ENCODE measurements at regions not wholly inside any gene's neighbourhood (a gene's known extent, or its start where the extent isn't known, plus 50 kb on each side); places are given as distances from the start of the nearest gene placed in this dataset.

- H3K4me3 ChIP-seq, result no peak overlapping the region
- no peaks in the 10 kb centered on the region for H3K36me3 ChIP-seq (ENCODE audit: control insufficient read depth in 2 of 2, insufficient read depth in 2 of 2, low read length in 1 of 2)
- intact Hi-C loops (cut with micrococcal nuclease; ENCODE audit: unreplicated experiment) (no loop called here), in situ Hi-C loops (cut with MboI) (no loop called here)
- ATAC-seq, result no peak
- WGBS (ENCODE audit: insufficient coverage, insufficient replicate concordance, low lambda C conversion rate, missing lambda C conversion rate), result 58% methylated on average over 7 of the region's 7 CpGs
- no peaks in the 10 kb centered on the region for H4K20me1 ChIP-seq (ENCODE audit: control insufficient read depth, insufficient read depth)
- no peak overlapping the region for H3K9ac ChIP-seq (ENCODE audit: control insufficient read depth, insufficient read depth, low read length)
- no TSS peak for BruUV-seq (replicated peaks)
- no peak overlapping the region for H3K4me2 ChIP-seq (ENCODE audit: control insufficient read depth, insufficient read depth)
- FAIRE-seq, result no peak
- ChIA-PET CTCF (no interaction called here), SMC1A (ENCODE audit: uncharacterized antibody, unreplicated experiment) (no interaction called here), POLR2A (no interaction called here), RAD21 (ENCODE audit: unreplicated experiment) (no interaction called here)
- no peaks in the 10 kb centered on the region for H3K4me1 ChIP-seq (ENCODE audit: control insufficient read depth, insufficient read depth, low read length)
- H2AFZ ChIP-seq (ENCODE audit: control insufficient read depth, low read depth, low read length), result no peak overlapping the region
- no peak for DNase-seq (ENCODE audit: low read depth, low spot score)
- H3K27ac ChIP-seq (ENCODE audit: control insufficient read depth, insufficient read depth), result no peak overlapping the region
- H3K9me3 ChIP-seq (replicated peaks; ENCODE audit: control insufficient read depth, insufficient read depth, low read length), result no peaks in the 10 kb centered on the region; the same call in 2 of the 3 replicates
- H3K79me2 ChIP-seq (ENCODE audit: control insufficient read depth, insufficient read depth, low read length), result no peaks in the 10 kb centered on the region
- H3K27me3 ChIP-seq (replicated peaks in 1 of 2; ENCODE audit: control insufficient read depth in 2 of 2, insufficient read depth in 2 of 2, low read length in 1 of 2), result no peaks in the 10 kb centered on the region; a peak in 1 of 4 replicates
- no peak for TF ChIP-seq KLF5 (IDR thresholded peaks at IDR 0.05; ENCODE audit: partially characterized antibody)
- TF ChIP-seq ZBED1 (IDR thresholded peaks at IDR 0.05; ENCODE audit: borderline replicate concordance), result no peak
- TF ChIP-seq PAX8 (IDR thresholded peaks at IDR 0.05), result no peak
- TF ChIP-seq POLR2A (IDR thresholded peaks at IDR 0.05; ENCODE audit: low read depth, low read length), result no peak
- TF ChIP-seq POLR2AphosphoS5 (IDR thresholded peaks at IDR 0.05; ENCODE audit: low read length), result no peak
- TF ChIP-seq TCF7 (IDR thresholded peaks at IDR 0.05; ENCODE audit: borderline replicate concordance), result no peak
- no peak for TF ChIP-seq EGR1 (IDR thresholded peaks at IDR 0.05; ENCODE audit: borderline replicate concordance in 1 of 2, low read depth in 2 of 2, low read length in 2 of 2)
- no peak for TF ChIP-seq ZNF274 (IDR thresholded peaks at IDR 0.05; ENCODE audit: insufficient read depth, insufficient read length)
- TF ChIP-seq NBN (IDR thresholded peaks at IDR 0.05), result no peak
- TF ChIP-seq, protein P1, sequence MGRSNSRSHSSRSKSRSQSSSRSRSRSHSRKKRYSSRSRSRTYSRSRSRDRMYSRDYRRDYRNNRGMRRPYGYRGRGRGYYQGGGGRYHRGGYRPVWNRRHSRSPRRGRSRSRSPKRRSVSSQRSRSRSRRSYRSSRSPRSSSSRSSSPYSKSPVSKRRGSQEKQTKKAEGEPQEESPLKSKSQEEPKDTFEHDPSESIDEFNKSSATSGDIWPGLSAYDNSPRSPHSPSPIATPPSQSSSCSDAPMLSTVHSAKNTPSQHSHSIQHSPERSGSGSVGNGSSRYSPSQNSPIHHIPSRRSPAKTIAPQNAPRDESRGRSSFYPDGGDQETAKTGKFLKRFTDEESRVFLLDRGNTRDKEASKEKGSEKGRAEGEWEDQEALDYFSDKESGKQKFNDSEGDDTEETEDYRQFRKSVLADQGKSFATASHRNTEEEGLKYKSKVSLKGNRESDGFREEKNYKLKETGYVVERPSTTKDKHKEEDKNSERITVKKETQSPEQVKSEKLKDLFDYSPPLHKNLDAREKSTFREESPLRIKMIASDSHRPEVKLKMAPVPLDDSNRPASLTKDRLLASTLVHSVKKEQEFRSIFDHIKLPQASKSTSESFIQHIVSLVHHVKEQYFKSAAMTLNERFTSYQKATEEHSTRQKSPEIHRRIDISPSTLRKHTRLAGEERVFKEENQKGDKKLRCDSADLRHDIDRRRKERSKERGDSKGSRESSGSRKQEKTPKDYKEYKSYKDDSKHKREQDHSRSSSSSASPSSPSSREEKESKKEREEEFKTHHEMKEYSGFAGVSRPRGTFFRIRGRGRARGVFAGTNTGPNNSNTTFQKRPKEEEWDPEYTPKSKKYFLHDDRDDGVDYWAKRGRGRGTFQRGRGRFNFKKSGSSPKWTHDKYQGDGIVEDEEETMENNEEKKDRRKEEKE (IDR thresholded peaks at IDR 0.05), result no peak
- TF ChIP-seq TCF12 (IDR thresholded peaks at IDR 0.05; ENCODE audit: low read depth, low read length), result no peak
- TF ChIP-seq E4F1 (IDR thresholded peaks at IDR 0.05; ENCODE audit: borderline replicate concordance, partially characterized antibody), result no peak
- TF ChIP-seq, protein P2, sequence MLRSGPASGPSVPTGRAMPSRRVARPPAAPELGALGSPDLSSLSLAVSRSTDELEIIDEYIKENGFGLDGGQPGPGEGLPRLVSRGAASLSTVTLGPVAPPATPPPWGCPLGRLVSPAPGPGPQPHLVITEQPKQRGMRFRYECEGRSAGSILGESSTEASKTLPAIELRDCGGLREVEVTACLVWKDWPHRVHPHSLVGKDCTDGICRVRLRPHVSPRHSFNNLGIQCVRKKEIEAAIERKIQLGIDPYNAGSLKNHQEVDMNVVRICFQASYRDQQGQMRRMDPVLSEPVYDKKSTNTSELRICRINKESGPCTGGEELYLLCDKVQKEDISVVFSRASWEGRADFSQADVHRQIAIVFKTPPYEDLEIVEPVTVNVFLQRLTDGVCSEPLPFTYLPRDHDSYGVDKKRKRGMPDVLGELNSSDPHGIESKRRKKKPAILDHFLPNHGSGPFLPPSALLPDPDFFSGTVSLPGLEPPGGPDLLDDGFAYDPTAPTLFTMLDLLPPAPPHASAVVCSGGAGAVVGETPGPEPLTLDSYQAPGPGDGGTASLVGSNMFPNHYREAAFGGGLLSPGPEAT (IDR thresholded peaks at IDR 0.05; ENCODE audit: low read depth), result no peak
- TF ChIP-seq, protein P3, sequence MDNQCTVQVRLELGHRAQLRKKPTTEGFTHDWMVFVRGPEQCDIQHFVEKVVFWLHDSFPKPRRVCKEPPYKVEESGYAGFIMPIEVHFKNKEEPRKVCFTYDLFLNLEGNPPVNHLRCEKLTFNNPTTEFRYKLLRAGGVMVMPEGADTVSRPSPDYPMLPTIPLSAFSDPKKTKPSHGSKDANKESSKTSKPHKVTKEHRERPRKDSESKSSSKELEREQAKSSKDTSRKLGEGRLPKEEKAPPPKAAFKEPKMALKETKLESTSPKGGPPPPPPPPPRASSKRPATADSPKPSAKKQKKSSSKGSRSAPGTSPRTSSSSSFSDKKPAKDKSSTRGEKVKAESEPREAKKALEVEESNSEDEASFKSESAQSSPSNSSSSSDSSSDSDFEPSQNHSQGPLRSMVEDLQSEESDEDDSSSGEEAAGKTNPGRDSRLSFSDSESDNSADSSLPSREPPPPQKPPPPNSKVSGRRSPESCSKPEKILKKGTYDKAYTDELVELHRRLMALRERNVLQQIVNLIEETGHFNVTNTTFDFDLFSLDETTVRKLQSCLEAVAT (IDR thresholded peaks at IDR 0.05), result no peak
- no peak for TF ChIP-seq IKZF1 (conservative IDR thresholded peaks at IDR 0.05)
- TF ChIP-seq GABPA (IDR thresholded peaks at IDR 0.05; ENCODE audit: low read depth), result no peak
- TF ChIP-seq, protein P4, sequence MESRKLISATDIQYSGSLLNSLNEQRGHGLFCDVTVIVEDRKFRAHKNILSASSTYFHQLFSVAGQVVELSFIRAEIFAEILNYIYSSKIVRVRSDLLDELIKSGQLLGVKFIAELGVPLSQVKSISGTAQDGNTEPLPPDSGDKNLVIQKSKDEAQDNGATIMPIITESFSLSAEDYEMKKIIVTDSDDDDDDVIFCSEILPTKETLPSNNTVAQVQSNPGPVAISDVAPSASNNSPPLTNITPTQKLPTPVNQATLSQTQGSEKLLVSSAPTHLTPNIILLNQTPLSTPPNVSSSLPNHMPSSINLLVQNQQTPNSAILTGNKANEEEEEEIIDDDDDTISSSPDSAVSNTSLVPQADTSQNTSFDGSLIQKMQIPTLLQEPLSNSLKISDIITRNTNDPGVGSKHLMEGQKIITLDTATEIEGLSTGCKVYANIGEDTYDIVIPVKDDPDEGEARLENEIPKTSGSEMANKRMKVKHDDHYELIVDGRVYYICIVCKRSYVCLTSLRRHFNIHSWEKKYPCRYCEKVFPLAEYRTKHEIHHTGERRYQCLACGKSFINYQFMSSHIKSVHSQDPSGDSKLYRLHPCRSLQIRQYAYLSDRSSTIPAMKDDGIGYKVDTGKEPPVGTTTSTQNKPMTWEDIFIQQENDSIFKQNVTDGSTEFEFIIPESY (IDR thresholded peaks at IDR 0.05), result no peak
Observed at GRCh38 chr18:45540125-45540524, 75.2 kb upstream of the SLC14A2 start.

Data from GM12878 (cell line).